Fibroblast of the aortic adventitia (primary cell): ENCODE measurements at regions not wholly inside any gene's neighbourhood (a gene's known extent, or its start where the extent isn't known, plus 50 kb on each side); places are given as distances from the start of the nearest gene placed in this dataset.
"Not testable (repeated sequence)": the region's sequence is repeated elsewhere in the genome, so short reads cannot be mapped to it uniquely, and the experiment has no call there.

Experiments
- DNase-seq: peaks from one replicate; pipeline ENCODE4 v3.0.0-alpha.2; 2010; ENCODE audit warnings: low read depth
- H3K4me3 ChIP-seq: 2 replicates; pipeline ENCODE4 v1.5.1; 2011; ENCODE audit warnings: low read depth, mild to moderate bottlenecking, control low read depth, low read length, moderate library complexity
- CTCF ChIP-seq: IDR thresholded peaks from 2 replicates; pipeline ENCODE4 v1.5.1; 2011; ENCODE audit warnings: mild to moderate bottlenecking, low read length, control low read depth, inconsistent platforms; ENCODE audit not compliant: insufficient read depth

- DNase-seq = no peak
- TF ChIP-seq CTCF = no peak
- H3K4me3 ChIP-seq = no peak overlapping the region
These were observed 90.7 kb upstream of the PARP8 start for GRCh38 chr5:50575740-50576139.

- TF ChIP-seq CTCF = no peak
- H3K4me3 ChIP-seq = no peak overlapping the region
- no peak for DNase-seq
These were observed 90.2 kb upstream of the PARP8 start for GRCh38 chr5:50576265-50576664.

GRCh38 chr5:50576686-50577256 lies 89.7 kb upstream of the PARP8 start:
- no peak for DNase-seq
- H3K4me3 ChIP-seq = no peak overlapping the region
- no peak for TF ChIP-seq CTCF

- no peak overlapping the region for H3K4me3 ChIP-seq
- DNase-seq = no peak
- no peak for TF ChIP-seq CTCF
These were observed 85.9 kb upstream of the PARP8 start for GRCh38 chr5:50580506-50580905.

- not testable (repeated sequence) for DNase-seq, H3K4me3 ChIP-seq
These were observed 84.6 kb upstream of the PARP8 start for GRCh38 chr5:50581845-50582244.

GRCh38 chr5:50582699-50583098 lies 83.7 kb upstream of the PARP8 start:
- TF ChIP-seq CTCF = no peak
- no peak for DNase-seq
- no peak overlapping the region for H3K4me3 ChIP-seq

- H3K4me3 ChIP-seq = no peak overlapping the region
- DNase-seq = no peak
- no peak for TF ChIP-seq CTCF
These were observed 82.8 kb upstream of the PARP8 start for GRCh38 chr5:50583621-50584020.

GRCh38 chr5:50588471-50588870 lies 78.0 kb upstream of the PARP8 start:
- H3K4me3 ChIP-seq, DNase-seq: not testable (repeated sequence)

GRCh38 chr5:50590444-50591189 lies 75.8 kb upstream of the PARP8 start:
- H3K4me3 ChIP-seq = not testable (repeated sequence)
- DNase-seq = peak; percentile 34

GRCh38 chr5:50591338-50591737 lies 75.1 kb upstream of the PARP8 start:
- not testable (repeated sequence) for H3K4me3 ChIP-seq

More at GRCh38 chr5:50591338-50591737, 75.1 kb upstream of the PARP8 start:
- not testable (repeated sequence) for DNase-seq
